ENCODE measurements at regions not wholly inside any gene's neighbourhood (a gene's known extent, or its start where the extent isn't known, plus 50 kb on each side); places are given as distances from the start of the nearest gene placed in this dataset.

DNA sequence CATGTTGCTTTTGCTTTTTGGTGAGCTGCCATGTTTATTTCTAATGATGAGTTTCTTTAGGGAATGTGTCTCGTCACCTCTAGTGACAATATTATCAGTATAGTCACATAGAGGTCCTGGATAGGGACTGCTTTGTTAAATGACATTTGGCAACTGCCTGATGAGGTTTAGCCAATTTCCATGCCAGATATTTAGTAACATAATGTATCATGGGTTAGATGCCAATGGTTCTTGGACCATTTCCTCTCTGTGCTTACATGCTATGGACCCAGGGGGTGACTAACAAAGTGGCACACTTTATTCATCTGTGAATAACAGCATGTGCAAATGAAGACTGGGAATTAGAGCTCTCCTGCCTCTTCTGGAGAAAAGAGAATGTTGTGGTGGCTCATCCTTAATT, 56.2 kb upstream of the RAB27B start:
- DNase-seq = no peak

DNA sequence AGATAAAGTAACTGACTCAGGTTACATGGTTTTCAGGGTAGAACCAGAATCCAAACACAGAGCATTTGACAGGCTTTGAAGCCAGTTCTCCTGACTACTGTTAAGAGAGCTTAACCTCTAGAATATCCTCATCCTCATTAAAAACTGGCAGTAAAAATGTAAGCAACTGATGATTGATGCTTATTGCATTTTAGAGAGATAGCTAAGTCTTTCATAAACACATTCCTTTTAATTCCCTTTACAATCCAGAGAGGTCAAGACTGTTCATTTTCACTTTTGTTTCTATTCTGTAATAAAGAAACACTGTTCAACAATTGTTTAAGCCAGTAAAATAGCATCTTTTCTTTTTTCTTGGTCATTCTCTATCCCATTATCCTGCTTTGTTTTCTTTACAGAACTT, 53.9 kb upstream of the RAB27B start:
- DNase-seq = no peak

DNA sequence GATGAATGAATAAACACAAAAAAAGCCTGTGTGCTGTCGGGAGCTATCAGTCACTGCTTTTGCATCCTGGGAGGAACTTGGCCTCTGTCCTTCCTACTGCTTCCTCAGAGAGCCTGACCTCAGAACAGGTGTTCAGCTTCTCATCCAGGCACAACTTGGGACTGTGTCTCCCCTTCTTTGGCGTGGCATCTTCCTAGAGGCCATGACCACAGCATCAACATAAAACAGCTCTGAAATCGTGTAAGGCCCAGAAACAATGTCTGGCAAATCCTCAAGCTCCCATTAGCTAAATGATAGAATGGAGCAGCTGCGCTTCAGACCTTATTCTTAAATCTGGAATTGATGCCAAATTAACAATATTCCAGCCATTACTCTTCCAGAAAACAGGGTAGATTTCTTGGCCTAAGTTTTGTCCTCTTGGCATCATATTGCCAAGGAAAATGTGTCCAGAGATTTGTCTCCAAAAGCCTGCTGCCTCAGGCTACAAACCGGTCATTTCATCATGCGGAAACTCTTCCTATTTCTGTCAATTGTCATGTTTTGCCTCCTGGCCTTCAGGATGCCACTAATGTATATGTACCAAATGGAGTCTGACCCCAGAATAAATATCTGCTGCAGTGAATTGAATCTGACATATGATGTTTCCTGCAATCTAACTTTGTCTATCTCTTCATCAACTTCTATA, 53.2 kb upstream of the RAB27B start:
- DNase-seq = no peak

DNA sequence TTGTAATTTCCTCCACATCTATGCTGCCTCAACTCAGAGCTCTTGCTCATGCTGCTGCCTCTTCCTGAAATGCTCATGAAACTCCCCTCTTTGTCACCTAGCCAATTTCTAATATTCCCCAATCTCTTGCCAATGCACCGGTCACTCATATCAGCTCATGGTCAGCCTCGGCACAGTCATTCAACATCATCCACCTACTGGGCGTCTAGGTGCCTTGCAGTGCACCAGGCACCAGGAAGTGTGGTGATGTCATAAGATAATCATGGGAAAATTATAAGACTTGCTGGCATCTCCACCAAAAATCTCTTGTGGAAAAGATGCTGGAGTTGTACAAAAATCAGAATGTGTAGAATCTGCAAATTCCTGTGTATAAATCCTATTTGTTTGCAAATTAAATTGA, 52.6 kb upstream of the RAB27B start:
- DNase-seq = no peak

DNA sequence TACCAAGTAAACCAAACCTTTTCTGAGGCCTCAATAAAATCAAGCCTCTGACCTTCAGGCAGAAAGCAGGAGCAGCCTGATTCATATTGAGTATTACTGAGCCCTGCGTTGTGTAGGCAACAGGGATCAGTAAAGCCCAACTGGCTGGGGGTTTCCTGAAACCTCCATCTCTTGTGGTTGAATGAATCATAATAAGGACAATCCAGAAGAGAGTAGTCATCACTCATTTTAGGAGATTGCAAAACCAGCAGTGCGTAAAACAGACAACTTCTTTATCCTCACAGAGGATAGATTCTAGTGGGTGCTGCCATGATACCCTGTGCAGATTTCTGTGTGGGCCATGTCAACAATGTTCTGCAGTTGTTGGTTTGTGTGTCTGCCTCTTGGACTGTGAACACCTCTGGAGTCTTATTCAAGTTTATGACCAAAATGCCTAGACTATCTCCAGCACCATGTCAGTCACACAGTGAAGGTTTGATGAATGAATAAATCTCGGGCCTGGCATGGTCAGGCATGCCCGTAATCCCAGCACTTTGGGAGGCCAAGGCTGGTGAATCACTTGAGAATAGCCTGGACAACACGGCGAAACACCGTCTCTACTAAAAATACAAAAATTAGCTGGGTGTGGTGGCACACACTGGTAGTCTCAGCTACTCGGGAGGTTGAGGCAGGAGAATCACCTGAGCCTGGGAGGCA, 51.8 kb upstream of the RAB27B start:
- no peak for DNase-seq

DNA sequence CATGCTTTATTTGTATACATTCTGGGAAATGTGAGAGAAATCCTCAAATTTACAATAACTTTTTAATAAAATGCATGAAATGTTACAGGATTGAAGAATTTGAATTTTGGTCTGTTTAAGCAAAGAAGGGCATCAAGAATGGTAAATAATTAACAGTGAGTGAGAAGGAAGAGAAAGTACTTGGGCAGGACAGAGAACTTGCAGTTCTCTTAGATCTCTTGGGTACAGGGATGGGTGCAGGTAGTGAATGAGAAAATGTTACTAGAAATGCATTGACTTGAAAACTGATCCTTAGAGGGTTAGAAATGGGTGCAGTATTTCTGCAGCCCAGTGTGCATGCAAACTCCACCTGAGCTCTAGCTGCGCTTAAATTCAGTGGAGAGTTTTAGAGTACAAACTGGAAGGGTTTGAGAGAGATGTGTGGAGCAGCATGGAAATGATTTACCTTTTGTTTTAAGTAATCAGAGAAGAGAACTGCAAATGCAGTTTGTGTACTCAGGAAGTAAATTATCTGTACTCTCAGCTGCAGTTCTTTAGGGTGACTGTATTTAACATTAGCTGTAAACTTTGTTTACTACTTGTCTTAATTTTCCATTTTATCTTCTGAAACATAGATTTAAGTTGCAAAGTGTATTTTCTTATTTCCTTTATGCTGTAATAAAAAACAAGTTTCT, 51.0 kb upstream of the RAB27B start:
- DNase-seq = no peak

DNA sequence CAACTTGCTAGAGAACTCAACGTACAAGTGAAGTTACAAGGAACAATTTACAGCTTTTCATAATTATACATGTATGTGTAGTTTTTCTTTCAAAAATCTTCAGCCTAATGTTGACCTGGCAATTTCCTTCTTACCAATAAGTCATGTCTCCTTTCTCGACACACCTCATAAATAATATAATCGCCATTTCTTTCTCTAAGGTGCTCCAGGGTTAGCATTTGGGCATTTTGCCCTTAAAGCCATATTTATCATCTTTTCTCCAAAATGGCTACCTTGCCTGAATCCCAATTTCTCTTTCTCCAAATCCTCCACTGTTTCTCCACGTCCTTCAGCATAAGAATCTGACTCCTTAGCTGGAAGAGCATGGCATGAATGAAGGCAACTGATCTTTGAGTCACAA, 50.3 kb upstream of the RAB27B start:
- DNase-seq = no peak

Measured in left hindlimb (tissue), 1 donor.